ENCODE measurements at regions not wholly inside any gene's neighbourhood (a gene's known extent, or its start where the extent isn't known, plus 50 kb on each side); places are given as distances from the start of the nearest gene placed in this dataset.

DNA sequence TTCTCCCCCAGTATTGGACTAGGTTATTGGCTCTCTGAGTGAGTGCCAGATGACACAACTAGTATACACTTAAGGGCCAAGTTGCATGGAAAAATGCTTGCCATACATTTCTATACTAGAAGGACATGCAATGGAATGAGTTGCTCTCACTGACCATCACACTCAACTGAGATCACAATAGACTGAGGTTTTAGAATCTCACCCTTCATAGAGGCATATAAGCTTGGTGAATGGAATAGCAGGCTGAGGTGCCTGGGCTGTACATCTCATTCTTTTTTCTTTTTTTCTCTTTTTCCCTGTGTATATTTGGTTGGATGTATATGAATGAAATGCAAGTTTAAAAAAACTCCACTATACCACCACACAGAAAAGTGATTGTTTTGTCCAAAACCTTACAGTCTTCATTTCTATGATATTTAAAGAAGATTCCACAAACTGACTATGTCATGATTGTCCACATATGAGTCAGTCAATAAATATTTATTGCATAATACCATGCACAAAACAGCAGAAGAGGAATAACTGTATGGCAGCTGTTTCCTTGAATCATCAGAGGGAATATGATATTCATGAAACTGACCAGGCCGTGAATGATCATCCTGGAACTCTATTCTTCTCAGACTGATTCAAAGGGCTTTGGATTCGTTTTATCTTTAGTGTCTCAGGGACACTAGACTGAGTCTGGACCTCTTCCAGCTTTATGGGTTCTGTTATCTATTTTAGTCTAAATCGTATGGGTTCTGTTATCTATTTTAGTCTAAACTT is 122.6 kb upstream of the STK17B start:
- TF ChIP-seq GATA3 (IDR thresholded peaks at IDR 0.05; ENCODE audit: low read depth, low read length) = no peak
- no peak for TF ChIP-seq GATA2 (IDR thresholded peaks at IDR 0.05; ENCODE audit: low read depth, low read length)

DNA sequence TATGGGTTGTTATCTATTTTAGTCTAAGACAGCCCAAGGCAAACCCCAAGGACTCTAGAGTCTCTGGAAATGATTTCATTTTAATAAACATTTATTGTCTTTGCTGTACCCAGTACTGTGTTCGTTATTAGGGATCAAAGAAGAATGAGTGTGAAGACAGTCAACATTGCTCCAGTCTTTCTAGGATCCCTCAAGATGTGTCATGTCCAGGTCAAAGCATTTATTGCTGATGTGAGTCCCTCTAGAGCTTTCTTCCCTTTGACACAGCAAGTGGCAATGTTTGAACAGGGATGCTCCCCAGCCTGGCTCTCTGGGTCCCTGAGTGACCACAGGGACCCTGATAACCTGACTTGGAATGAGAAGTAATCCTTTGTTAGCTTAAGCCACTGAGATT is 123.1 kb upstream of the STK17B start:
- no peak for TF ChIP-seq GATA3 (IDR thresholded peaks at IDR 0.05; ENCODE audit: low read depth, low read length)
- no peak for TF ChIP-seq GATA2 (IDR thresholded peaks at IDR 0.05; ENCODE audit: low read depth, low read length)

DNA sequence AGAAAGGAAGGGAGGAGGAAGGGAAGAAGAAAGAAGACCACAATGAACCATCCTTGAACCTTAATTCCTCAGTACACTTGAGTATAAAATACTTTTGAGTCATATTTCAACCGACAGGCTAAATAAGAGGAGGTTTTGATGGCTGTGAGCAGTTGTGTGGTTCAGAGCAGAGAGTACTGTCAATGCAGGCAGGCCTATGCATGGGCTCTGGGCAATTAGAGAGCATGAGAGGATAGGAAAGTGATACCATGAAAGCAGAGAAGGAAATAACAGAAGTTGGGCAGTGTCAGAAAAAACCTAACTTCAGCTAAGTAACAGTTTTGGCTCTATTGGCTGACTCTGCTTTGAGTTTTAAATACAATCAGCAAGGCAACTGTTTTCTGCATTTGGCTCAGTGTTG is 123.6 kb upstream of the STK17B start:
- no peak for TF ChIP-seq GATA3 (IDR thresholded peaks at IDR 0.05; ENCODE audit: low read depth, low read length)
- TF ChIP-seq GATA2 (IDR thresholded peaks at IDR 0.05; ENCODE audit: low read depth, low read length) = no peak

DNA sequence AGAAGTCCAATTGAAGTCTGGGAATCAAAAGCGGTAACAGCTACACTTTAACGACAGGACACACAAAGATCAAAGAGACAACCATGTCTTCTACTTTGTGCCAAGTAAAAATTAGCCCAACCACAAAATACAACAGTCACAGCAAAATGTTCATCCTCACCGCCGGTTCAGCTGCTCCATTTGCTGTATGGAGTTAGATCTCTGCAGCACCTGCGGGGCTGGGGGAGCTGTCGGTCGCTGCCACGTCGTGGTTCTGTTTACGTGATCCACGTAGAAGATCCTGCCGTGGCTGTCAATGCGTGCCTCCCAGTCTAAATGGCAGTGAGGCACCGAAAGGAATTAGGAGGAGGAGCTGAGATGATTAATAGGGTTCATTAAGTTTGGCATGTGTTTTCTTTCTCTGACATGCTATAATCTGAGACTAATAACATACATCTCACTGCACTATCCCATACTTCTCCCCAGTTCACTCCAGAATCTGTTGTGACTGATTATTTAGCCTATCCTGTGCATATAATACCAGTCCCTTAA is 136.5 kb upstream of the STK17B start:
- TF ChIP-seq GATA2 (IDR thresholded peaks at IDR 0.05; ENCODE audit: low read depth, low read length) (no peak), GATA3 (IDR thresholded peaks at IDR 0.05; ENCODE audit: low read depth, low read length) (no peak)

DNA sequence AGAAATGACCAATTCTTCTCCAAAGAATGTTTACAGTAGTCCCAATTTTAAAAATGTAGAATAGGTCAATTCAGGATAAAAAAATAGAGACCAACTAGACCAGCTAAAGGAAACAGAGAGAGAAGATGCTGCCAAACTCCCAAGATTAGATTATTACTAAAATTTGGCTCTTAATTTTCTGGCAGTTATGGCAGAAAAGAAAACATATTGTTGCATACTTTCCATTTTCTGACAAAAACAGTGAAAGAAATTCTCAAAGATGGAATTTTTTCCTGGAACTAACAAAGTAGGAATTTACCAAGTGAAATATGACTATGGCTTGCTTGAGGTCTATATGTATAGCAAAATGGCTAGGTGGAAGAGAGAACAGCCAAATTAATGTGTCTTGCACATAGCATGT is 138.3 kb upstream of the STK17B start:
- no peak for TF ChIP-seq GATA2 (IDR thresholded peaks at IDR 0.05; ENCODE audit: low read depth, low read length)
- no peak for TF ChIP-seq GATA3 (IDR thresholded peaks at IDR 0.05; ENCODE audit: low read depth, low read length)

DNA sequence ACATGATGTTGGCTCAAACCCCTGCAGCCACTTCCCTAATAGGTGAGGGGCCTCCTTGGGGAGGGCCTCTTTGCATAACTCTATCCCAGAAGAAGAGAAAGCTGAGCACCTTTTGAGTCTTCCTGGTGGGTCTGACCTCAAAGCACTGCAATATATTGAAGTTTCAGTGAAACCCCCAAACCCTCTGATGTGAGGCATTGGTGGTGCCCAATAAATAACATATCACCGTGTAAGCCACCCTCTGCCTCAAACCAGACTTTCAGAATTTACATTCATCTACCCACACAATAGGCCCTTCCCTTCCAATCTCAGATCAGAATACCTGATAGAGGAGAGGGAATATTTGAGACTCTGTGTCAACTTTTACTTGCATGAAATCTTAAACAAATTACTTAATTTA is 142.8 kb upstream of the STK17B start:
- TF ChIP-seq GATA3 (IDR thresholded peaks at IDR 0.05; ENCODE audit: low read depth, low read length) = no peak
- TF ChIP-seq GATA2 (IDR thresholded peaks at IDR 0.05; ENCODE audit: low read depth, low read length) = no peak

DNA sequence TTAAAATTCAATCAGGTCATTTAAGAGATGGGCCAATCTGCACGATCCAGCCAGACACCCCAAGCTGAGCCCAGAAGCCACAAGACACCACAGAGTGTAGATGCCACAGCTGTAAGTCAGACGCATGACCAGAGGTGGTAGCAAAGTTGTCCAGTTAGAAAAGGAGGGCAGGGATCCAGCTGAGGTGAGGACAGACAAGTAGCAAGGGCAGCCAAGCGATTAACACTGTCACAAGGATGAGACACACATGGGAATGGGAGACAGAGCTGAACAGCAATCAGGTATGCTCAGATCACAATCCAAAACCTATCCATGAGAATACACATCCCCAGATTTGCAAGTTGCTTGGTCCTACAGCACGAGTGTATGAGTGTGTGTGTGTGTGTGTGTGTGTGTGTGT is 143.4 kb upstream of the STK17B start:
- TF ChIP-seq GATA3 (IDR thresholded peaks at IDR 0.05; ENCODE audit: low read depth, low read length) (no peak), GATA2 (IDR thresholded peaks at IDR 0.05; ENCODE audit: low read depth, low read length) (no peak)

DNA sequence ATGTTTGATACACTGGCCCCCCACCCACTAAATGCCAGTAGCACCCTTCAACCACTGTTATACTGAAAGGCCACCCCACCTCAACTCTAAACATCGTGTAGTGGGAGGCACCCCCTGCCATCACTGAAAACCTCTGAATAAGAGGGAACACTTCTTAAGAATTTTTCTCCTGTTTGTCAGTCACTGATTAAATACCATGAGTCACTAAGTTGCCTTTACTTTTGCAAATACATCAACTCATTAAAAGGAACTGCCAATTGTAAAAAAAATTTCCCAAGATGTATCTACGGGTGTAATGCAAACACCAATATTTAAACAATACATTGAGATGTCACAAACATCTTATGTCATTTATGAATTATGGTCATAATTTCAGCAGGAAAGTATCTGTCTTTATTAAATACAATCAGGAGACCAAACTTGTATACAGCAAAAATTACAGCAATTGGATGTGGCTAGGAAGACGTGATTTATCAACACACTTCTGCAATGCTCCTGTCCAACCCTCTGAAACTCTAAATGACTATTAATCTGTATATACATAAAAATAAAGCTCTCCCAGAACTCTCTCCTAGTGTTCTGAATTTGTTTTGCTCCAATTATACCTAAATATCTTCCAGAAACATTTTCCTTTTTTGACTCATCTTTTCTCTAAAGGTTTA is 144.1 kb upstream of the STK17B start:
- TF ChIP-seq GATA3 (IDR thresholded peaks at IDR 0.05; ENCODE audit: low read depth, low read length) (no peak), GATA2 (IDR thresholded peaks at IDR 0.05; ENCODE audit: low read depth, low read length) (no peak)

DNA sequence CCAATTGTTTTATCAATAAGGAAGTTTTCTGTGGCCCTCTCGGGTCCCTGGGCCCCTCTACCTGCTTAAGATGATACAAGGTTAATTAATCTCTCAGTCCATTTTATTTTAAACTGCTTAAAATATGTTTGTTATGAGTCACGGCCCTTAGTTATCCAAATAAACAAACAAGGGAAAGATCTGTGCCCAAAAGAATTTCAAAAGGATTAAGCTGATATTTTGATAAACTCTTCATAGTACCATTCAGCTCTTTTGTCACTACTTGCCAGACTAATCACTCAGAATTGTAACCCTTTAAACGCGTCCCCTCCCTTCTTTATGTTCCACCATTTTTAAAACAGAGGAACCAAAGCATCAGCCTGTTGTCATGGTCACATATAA is 144.7 kb upstream of the STK17B start:
- no peak for TF ChIP-seq GATA3 (IDR thresholded peaks at IDR 0.05; ENCODE audit: low read depth, low read length)
- TF ChIP-seq GATA2 (IDR thresholded peaks at IDR 0.05; ENCODE audit: low read depth, low read length) = no peak

DNA sequence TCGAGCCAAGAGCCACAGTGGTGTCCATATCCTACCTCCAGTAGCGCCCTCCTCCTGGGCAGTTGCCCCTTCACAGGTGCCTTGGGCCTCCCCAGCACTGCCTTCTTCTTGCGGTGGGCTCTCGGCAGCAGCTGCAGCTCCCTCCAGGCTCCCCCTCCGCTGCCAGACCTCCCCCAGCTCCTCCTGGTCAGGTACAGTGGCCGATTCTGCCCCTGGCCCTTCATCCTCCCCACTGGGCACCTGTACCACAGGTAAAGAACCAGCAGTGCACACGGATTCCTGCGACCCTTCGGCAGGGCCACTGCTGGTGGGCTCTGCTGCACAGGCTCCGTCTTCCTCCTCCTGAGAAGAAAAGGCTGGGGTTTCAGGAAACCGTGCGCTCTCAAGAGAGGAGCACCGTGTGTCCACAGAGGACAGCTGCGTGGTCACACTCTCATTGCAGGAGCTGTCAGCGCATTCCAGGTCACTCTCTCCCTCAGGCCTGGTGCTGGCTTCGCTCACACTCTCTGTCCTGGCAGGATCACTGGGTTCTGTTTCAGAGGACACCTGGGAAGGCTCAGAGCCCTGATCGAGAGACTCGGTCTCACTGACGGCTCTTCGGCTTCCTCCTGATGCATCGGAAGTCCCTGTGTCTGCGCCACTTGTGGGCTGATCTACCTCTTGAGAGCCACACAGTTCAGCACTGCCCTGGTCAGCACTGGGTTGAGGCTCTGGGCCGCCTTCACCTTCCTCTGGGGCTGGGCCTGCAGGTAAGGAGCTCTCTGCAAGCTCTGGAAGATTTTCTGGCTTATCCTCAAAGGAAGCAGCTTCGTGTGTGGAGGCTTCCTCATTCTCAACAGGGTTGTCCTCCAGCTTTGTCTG is 147.4 kb upstream of the STK17B start:
- TF ChIP-seq GATA3 (IDR thresholded peaks at IDR 0.05; ENCODE audit: low read depth, low read length) (no peak), GATA2 (IDR thresholded peaks at IDR 0.05; ENCODE audit: low read depth, low read length) (no peak)

DNA sequence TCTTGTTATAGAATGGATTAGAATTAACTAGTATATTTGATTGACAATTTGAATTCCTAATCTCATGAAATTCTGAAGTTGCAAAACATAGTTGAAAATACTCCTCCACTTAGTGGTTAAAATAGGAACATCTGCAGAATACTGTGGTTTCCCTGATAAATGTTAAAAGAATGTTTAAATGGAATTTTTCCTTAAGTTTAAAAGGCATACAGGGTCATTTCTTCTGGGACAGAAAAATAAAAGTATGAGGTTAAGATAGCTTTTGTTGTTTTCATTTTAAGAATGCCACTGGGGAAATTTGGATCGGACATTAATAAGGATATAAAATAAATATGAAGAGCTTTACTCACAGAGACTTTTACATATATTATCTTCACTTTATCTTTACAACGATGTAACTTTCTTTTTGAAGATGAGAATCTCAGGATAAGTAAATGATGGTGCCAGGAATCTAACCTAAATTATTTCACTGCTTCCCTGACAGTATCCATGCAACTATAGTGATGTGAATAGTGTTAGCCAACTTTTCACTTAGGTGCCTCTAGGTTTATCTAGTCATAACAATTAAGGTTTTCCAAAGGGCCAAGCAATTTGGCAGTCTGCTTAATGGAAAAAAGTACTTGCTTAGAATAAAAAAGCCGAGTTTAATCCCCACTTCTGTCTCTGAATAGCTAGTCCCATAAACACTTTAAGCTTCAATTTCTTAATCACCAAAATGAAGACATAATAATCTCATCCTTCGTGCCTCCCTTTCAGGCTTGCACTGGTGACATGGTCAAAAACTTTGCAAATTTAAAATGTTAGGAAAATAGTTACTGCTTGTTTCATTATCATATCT is 151.8 kb upstream of the STK17B start:
- no peak for TF ChIP-seq GATA3 (IDR thresholded peaks at IDR 0.05; ENCODE audit: low read depth, low read length)
- TF ChIP-seq GATA2 (IDR thresholded peaks at IDR 0.05; ENCODE audit: low read depth, low read length) = no peak

DNA sequence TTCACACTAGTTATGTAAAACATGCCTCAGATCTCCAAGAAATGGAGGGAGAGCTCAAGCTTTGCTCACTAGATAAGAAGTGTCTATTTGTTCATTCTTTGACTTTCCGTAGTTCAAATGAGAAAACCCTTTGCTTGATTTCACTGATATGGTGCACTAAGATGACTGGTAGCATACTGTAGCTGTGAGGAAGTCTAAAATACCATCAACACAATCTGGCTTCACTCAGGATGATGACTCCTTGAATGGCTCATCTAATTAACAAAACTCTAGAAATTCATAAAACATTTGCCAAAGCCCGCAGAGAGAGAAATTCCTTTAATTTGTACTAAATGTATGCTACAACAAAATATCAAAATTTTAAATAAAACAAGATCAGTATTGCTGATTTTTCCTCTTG is 152.8 kb upstream of the STK17B start:
- TF ChIP-seq GATA3 (IDR thresholded peaks at IDR 0.05; ENCODE audit: low read depth, low read length) (no peak), GATA2 (IDR thresholded peaks at IDR 0.05; ENCODE audit: low read depth, low read length) (no peak)

DNA sequence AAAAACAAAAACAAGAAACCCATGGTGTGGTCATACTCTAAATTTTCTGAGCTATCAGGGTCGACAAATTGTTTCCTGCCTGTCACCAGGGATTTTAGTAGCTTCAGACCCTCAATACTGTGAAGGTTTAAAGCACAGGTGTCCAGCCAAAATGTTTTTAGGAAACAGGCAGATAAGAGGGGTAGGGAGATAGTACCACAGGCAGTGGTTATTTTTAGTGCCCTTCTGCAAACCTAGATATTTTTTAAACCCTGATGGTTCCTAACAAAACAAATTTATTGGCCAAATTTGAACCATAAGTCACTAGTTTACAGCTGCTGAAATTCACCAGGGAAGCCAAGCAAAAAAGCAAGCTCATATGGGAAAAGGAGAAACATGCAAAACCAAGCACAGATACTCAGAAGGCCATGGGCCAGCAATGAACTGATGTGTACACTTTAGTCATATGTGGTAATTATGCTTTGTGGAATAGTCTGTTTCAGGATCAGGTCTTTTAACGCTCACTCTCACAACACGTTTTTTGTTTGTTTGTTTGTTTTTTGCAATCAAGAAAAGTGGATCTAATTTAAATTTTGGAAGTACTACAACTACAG is 156.8 kb upstream of the STK17B start:
- TF ChIP-seq GATA3 (IDR thresholded peaks at IDR 0.05; ENCODE audit: low read depth, low read length) (no peak), GATA2 (IDR thresholded peaks at IDR 0.05; ENCODE audit: low read depth, low read length) (no peak)

Measured in SH-SY5Y (cell line).